GM23338 (cell line): ENCODE measurements at regions not wholly inside any gene's neighbourhood (a gene's known extent, or its start where the extent isn't known, plus 50 kb on each side); places are given as distances from the start of the nearest gene placed in this dataset.

Source experiments
- ATAC-seq: fragments of 200-7000 bp; cut with Tn5 transposase; 3 replicates; pipeline ENCODE4 v1.9.1; 2020
- DNase-seq: peaks from one replicate; pipeline ENCODE4 v3.0.0-alpha.2; 2015; ENCODE audit warnings: low spot score
- H2AFZ ChIP-seq: fragments of 200-600 bp; sonication (generic); 2 replicates; pipeline ENCODE4 v1.8.0; 2016; ENCODE audit warnings: antibody characterized with exemption, mild to moderate bottlenecking, moderate library complexity
- H3F3A ChIP-seq: fragments of 200-600 bp; sonication (generic); replicated peaks from 2 replicates; pipeline ENCODE4 v1.8.0; 2017; ENCODE audit warnings: antibody characterized with exemption, mixed run types, low read depth
- H3K27ac ChIP-seq: fragments of 200-600 bp; sonication (generic); 2 replicates; pipeline ENCODE4 v1.6.1; 2016; ENCODE audit warnings: low read depth
- H3K27me3 ChIP-seq: fragments of 200-600 bp; sonication (generic); 2 replicates; pipeline ENCODE4 v1.8.0; 2016; ENCODE audit warnings: mild to moderate bottlenecking, mixed run types, moderate library complexity; ENCODE audit not compliant: insufficient read depth
- H3K36me3 ChIP-seq: fragments of 200-600 bp; sonication (generic); 2 replicates; pipeline ENCODE4 v1.8.0; 2016; ENCODE audit warnings: mild to moderate bottlenecking; ENCODE audit not compliant: insufficient read depth
- H3K4me1 ChIP-seq: fragments of 200-600 bp; sonication (generic); 2 replicates; pipeline ENCODE4 v1.8.0; 2016; ENCODE audit warnings: mild to moderate bottlenecking, moderate library complexity; ENCODE audit not compliant: insufficient read depth
- H3K4me2 ChIP-seq: fragments of 200-600 bp; sonication (generic); 2 replicates; pipeline ENCODE4 v1.7.1; 2017; ENCODE audit warnings: mixed run types
- H3K4me3 ChIP-seq: fragments of 200-600 bp; sonication (generic); 2 replicates; pipeline ENCODE4 v1.6.1; 2016; ENCODE audit warnings: mixed run types
- H3K79me2 ChIP-seq: fragments of 200-600 bp; sonication (generic); replicated peaks from 2 replicates; pipeline ENCODE4 v1.8.0; 2017; ENCODE audit warnings: mild to moderate bottlenecking; ENCODE audit not compliant: insufficient read depth
- H3K9me2 ChIP-seq: fragments of 200-600 bp; sonication (generic); 2 replicates; pipeline ENCODE4 v1.8.0; 2017; ENCODE audit not compliant: insufficient read depth
- H4K20me1 ChIP-seq: fragments of 200-600 bp; sonication (generic); replicated peaks from 2 replicates; pipeline ENCODE4 v1.8.0; 2017; ENCODE audit warnings: mild to moderate bottlenecking; ENCODE audit not compliant: insufficient read depth
- H3K27ac Mint-ChIP-seq: 2 replicates; pipeline ENCODE4 v1.8.0; 2020; ENCODE audit warnings: inconsistent platforms, mild to moderate bottlenecking, moderate library complexity, mixed read lengths
- H3K27me3 Mint-ChIP-seq: 3 replicates; pipeline ENCODE4 v1.8.0; 2022; ENCODE audit warnings: low read depth, mild to moderate bottlenecking, moderate library complexity, mixed read lengths, inconsistent platforms; ENCODE audit not compliant: insufficient read depth, poor library complexity
- H3K36me3 Mint-ChIP-seq: 3 replicates; pipeline ENCODE4 v1.8.0; 2021; ENCODE audit warnings: low read depth, mild to moderate bottlenecking, inconsistent platforms, moderate library complexity, mixed read lengths
- H3K4me1 Mint-ChIP-seq: 3 replicates; pipeline ENCODE4 v1.8.0; 2020; ENCODE audit warnings: mild to moderate bottlenecking, inconsistent platforms, mixed read lengths
- H3K4me3 Mint-ChIP-seq: 3 replicates; pipeline ENCODE4 v1.8.0; 2021; ENCODE audit warnings: moderate library complexity, mild to moderate bottlenecking, inconsistent platforms, mixed read lengths
- H3K9me3 Mint-ChIP-seq: 3 replicates; pipeline ENCODE4 v1.8.0; 2020; ENCODE audit warnings: moderate library complexity, mild to moderate bottlenecking, inconsistent platforms, mixed read lengths
- CREB1 ChIP-seq: fragments of 250-450 bp; sonication (Bioruptor Pico); IDR thresholded peaks from 2 replicates; pipeline ENCODE4 v1.5.0; 2020; ENCODE audit warnings: low read depth, mild to moderate bottlenecking, moderate library complexity
- CTCF ChIP-seq, 2 experiments: fragments of 200-600 bp in 1 of 2; sonication (generic) in 1 of 2; conservative IDR thresholded peaks; 2 replicates each; pipeline versions ENCODE4 v1.5.1 to v1.6.1; 2016 to 2017; ENCODE audit warnings: antibody characterized with exemption in 2 of 2, low read depth in 2 of 2, mild to moderate bottlenecking in 2 of 2, moderate library complexity in 1 of 2
- ETS1 ChIP-seq: IDR thresholded peaks from 2 replicates; pipeline ENCODE4 v1.6.1; 2016; ENCODE audit warnings: antibody characterized with exemption
- EZH2 ChIP-seq: fragments of 200-600 bp; sonication (generic); IDR thresholded peaks from one replicate; pipeline ENCODE4 v1.8.0; 2017; ENCODE audit warnings: antibody characterized with exemption, mild to moderate bottlenecking, low read depth; ENCODE audit not compliant: unreplicated experiment
- EZH2phosphoT487 ChIP-seq: fragments of 200-600 bp; sonication (generic); IDR thresholded peaks from one replicate; pipeline ENCODE4 v1.8.1; 2018; ENCODE audit warnings: antibody characterized with exemption; ENCODE audit not compliant: unreplicated experiment
- JUNB ChIP-seq: IDR thresholded peaks from one replicate; pipeline ENCODE4 v1.6.1; 2016; ENCODE audit warnings: antibody characterized with exemption; ENCODE audit not compliant: unreplicated experiment
- NANOG ChIP-seq: IDR thresholded peaks from 2 replicates; pipeline ENCODE4 v1.6.1; 2016; ENCODE audit warnings: antibody characterized with exemption, borderline replicate concordance
- POLR2AphosphoS5 ChIP-seq: IDR thresholded peaks from 2 replicates; pipeline ENCODE4 v1.6.1; 2016; ENCODE audit warnings: antibody characterized with exemption, low read depth
- REST ChIP-seq: IDR thresholded peaks from one replicate; pipeline ENCODE4 v1.6.1; 2018; ENCODE audit warnings: antibody characterized with exemption; ENCODE audit not compliant: unreplicated experiment
- STAT1 ChIP-seq: IDR thresholded peaks from one replicate; pipeline ENCODE4 v1.6.1; 2016; ENCODE audit warnings: antibody characterized with exemption; ENCODE audit not compliant: unreplicated experiment
- ZNF114 ChIP-seq: fragments of 250-450 bp; sonication (Bioruptor Pico); IDR thresholded peaks from 2 replicates; pipeline ENCODE4 v1.5.0; 2020; ENCODE audit warnings: mild to moderate bottlenecking, moderate library complexity
- ZNF331 ChIP-seq: fragments of 250-450 bp; sonication (Bioruptor Pico); IDR thresholded peaks from 2 replicates; pipeline ENCODE4 v1.5.0; 2020; ENCODE audit warnings: low read depth, mild to moderate bottlenecking, moderate library complexity
- ZNF462 ChIP-seq: fragments of 250-450 bp; sonication (Bioruptor Pico); IDR thresholded peaks from 2 replicates; pipeline ENCODE4 v1.5.0; 2020; ENCODE audit warnings: mild to moderate bottlenecking, moderate library complexity

- Histone ChIP-seq H3K4me1 (no peaks in the 10 kb centered on the region), H2AFZ (no peak overlapping the region), H3K9me2 (0 out of 2 replicates have a peak, but pooled peaks cover 3% of the 10 kb centered on the region), H3K27me3 (no peaks in the 10 kb centered on the region), H4K20me1 (no peaks in the 10 kb centered on the region), H3K4me2 (no peak overlapping the region), H3K79me2 (no peaks in the 10 kb centered on the region), H3K36me3 (no peaks in the 10 kb centered on the region), H3F3A (no peaks in the 10 kb centered on the region), H3K4me3 (no peak overlapping the region), H3K27ac (no peak overlapping the region)
- ATAC-seq (no peak), DNase-seq (no peak)
- Mint-ChIP-seq H3K9me3 (peaks cover 4% of the 10 kb centered on the region), H3K27ac (no peak overlapping the region), H3K27me3 (no peaks in the 10 kb centered on the region), H3K4me1 (no peaks in the 10 kb centered on the region), H3K36me3 (peaks cover 2% of the 10 kb centered on the region; the same call in 1 of the 3 replicates), H3K4me3 (no peak overlapping the region)
- no peak for TF ChIP-seq CTCF (conservative IDR thresholded peaks at IDR 0.05; ENCODE audit: low read depth in 2 of 2)
- TF ChIP-seq ZNF114, result no peak
- TF ChIP-seq REST, result no peak
- no peak for TF ChIP-seq JUNB
- no peak for TF ChIP-seq NANOG
- TF ChIP-seq ETS1, result no peak
- TF ChIP-seq STAT1, result no peak
- TF ChIP-seq ZNF462 (CRISPR knock-in tag), result no peak
- no peak for TF ChIP-seq ZNF331
- no peak for TF ChIP-seq EZH2
- TF ChIP-seq CREB1, result no peak
- TF ChIP-seq EZH2phosphoT487, result no peak
- TF ChIP-seq POLR2AphosphoS5, result no peak
Observed at GRCh38 chr1:213571843-213572242, 415.9 kb upstream of the PROX1 start.
